ENCODE measurements at regions not wholly inside any gene's neighbourhood (a gene's known extent, or its start where the extent isn't known, plus 50 kb on each side); places are given as distances from the start of the nearest gene placed in this dataset.

- no peak for TF ChIP-seq CTCF (IDR thresholded peaks at IDR 0.05)
- TF ChIP-seq POLR2AphosphoS5 (IDR thresholded peaks at IDR 0.05): no peak
- TF ChIP-seq POLR2A (IDR thresholded peaks at IDR 0.05): no peak
These were observed 170.6 kb upstream of the HAND2 start for GRCh38 chr4:173700650-173701049.

Measured in transverse colon (tissue), 4 donors.